ENCODE measurements at regions not wholly inside any gene's neighbourhood (a gene's known extent, or its start where the extent isn't known, plus 50 kb on each side); places are given as distances from the start of the nearest gene placed in this dataset.

DNA sequence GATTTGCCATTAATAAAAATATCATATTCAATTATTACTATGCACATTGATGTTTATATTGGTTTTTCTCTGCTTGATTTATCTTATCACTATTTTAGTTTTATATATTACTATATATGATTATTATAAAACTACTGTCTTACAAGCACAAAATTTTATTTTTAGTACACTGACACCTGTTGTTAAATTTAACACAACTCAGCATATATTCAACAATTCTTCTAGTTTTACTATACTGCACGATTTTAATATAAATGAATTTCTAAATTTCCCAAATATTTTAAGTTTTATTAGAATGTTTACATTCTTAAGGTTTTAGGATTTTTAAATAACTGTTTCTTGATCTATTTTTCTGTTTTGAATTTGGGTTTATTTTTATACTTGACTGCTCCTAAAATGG, 889.8 kb upstream of the GJE1 start:
- TF ChIP-seq CTCF (conservative IDR thresholded peaks at IDR 0.05; ENCODE audit: low read depth, low read length) = no peak
- no peak for TF ChIP-seq EZH2 (IDR thresholded peaks at IDR 0.05; ENCODE audit: borderline replicate concordance, low read depth, low read length, poor library complexity, severe bottlenecking)

All from A673 (cell line).